Breast epithelium (tissue), 3 donors: ENCODE measurements at regions not wholly inside any gene's neighbourhood (a gene's known extent, or its start where the extent isn't known, plus 50 kb on each side); places are given as distances from the start of the nearest gene placed in this dataset.

Experiments used
- CTCF ChIP-seq, 3 donors: fragments of 450-650 bp; IDR thresholded peaks; one replicate each; pipeline ENCODE4 v1.5.1; 2016 to 2017; ENCODE audit warnings: antibody characterized with exemption in 3 of 3, mild to moderate bottlenecking in 3 of 3, moderate library complexity in 3 of 3
- POLR2AphosphoS5 ChIP-seq, 3 donors: sonication (generic); formaldehyde crosslinking; IDR thresholded peaks; one replicate each; pipeline ENCODE4 v1.6.1; 2017; ENCODE audit warnings: antibody characterized with exemption in 3 of 3

- TF ChIP-seq CTCF (IDR thresholded peaks at IDR 0.05) = no peak
- no peak for TF ChIP-seq POLR2AphosphoS5 (IDR thresholded peaks at IDR 0.05)
These were observed 725.8 kb downstream of the RAPGEF2 start for GRCh38 chr4:159828687-159829086.
